BLaER1 (cell line): ENCODE measurements at regions not wholly inside any gene's neighbourhood (a gene's known extent, or its start where the extent isn't known, plus 50 kb on each side); places are given as distances from the start of the nearest gene placed in this dataset.

Experiments
- H3K27ac ChIP-seq: shearing (Covaris generic); formaldehyde crosslinking; 2 replicates; pipeline ENCODE4 v1.8.1; 2022
- H3K27me3 ChIP-seq: shearing (Covaris generic); formaldehyde crosslinking; 2 replicates; pipeline ENCODE4 v1.8.1; 2022
- H3K36me3 ChIP-seq: shearing (Covaris generic); formaldehyde crosslinking; 2 replicates; pipeline ENCODE4 v1.8.1; 2022
- H3K4me1 ChIP-seq: shearing (Covaris generic); formaldehyde crosslinking; 2 replicates; pipeline ENCODE4 v1.8.1; 2022
- H3K4me2 ChIP-seq: shearing (Covaris generic); formaldehyde crosslinking; 2 replicates; pipeline ENCODE4 v1.8.1; 2022
- H3K4me3 ChIP-seq: shearing (Covaris generic); formaldehyde crosslinking; 2 replicates; pipeline ENCODE4 v1.8.1; 2022
- H3K9ac ChIP-seq: shearing (Covaris generic); formaldehyde crosslinking; 2 replicates; pipeline ENCODE4 v1.8.1; 2022
- H3K9me3 ChIP-seq: shearing (Covaris generic); formaldehyde crosslinking; 2 replicates; pipeline ENCODE4 v1.8.1; 2022
- H4K20me1 ChIP-seq: shearing (Covaris generic); formaldehyde crosslinking; 2 replicates; pipeline ENCODE4 v1.8.1; 2022
- Cebpa-rat ChIP-seq: shearing (Covaris generic); IDR thresholded peaks from 2 replicates; pipeline ENCODE4 v1.8.1; 2022

DNA sequence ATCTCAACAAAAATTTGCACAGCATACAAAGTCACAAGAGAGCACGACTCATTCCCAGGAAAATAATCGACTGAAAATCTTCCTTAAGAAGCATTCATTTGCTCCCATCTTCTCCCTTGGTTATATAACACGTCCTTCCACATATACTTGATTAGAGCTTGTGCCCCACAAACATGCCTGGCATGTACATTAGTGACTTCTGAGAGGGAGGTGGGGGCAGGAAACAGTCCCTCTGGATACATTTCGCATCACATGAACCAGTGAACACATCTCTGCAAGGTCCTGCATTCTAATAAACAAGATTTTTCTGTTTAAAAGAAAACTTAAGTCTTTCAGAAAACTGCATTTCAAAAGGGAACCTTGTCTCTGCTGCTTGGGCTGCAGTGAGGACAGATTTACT is 54.1 kb upstream of the IGLL5 start:
- no peak overlapping the region for H3K9ac ChIP-seq
- H3K27me3 ChIP-seq, result no peaks in the 10 kb centered on the region
- no peak overlapping the region for H3K4me3 ChIP-seq
- H4K20me1 ChIP-seq, result no peaks in the 10 kb centered on the region
- H3K9me3 ChIP-seq, result peaks cover 12% of the 10 kb centered on the region
- H3K27ac ChIP-seq, result no peak overlapping the region
- H3K36me3 ChIP-seq, result no peaks in the 10 kb centered on the region
- no peak overlapping the region for H3K4me2 ChIP-seq
- TF ChIP-seq Cebpa-rat, result no peak
- H3K4me1 ChIP-seq, result peaks cover 8% of the 10 kb centered on the region

DNA sequence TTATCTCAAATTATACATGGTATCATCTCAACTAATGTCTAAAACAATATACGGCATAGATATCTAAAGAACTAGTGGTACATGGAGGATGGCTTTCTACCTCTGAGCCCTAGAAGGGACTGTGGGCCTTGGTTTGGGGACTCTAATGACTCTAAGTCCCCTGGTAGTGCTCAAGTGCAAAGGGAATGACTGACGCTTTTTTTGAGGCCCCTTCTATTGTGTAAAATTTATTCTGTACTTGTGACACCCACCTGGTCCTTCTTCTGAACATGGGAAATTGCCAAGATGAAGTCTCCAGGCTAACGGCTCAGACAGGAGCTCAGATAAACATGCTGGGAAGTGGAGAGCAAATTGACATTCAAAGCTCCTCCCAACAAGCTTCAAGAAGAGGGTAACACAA is 53.4 kb upstream of the IGLL5 start:
- H3K27ac ChIP-seq, result no peak overlapping the region
- H4K20me1 ChIP-seq, result no peaks in the 10 kb centered on the region
- H3K9me3 ChIP-seq, result peaks cover 12% of the 10 kb centered on the region
- no peaks in the 10 kb centered on the region for H3K27me3 ChIP-seq
- no peak overlapping the region for H3K9ac ChIP-seq
- no peak for TF ChIP-seq Cebpa-rat
- no peak overlapping the region for H3K4me3 ChIP-seq
- H3K36me3 ChIP-seq, result no peaks in the 10 kb centered on the region
- peaks cover 12% of the 10 kb centered on the region for H3K4me1 ChIP-seq
- no peak overlapping the region for H3K4me2 ChIP-seq

DNA sequence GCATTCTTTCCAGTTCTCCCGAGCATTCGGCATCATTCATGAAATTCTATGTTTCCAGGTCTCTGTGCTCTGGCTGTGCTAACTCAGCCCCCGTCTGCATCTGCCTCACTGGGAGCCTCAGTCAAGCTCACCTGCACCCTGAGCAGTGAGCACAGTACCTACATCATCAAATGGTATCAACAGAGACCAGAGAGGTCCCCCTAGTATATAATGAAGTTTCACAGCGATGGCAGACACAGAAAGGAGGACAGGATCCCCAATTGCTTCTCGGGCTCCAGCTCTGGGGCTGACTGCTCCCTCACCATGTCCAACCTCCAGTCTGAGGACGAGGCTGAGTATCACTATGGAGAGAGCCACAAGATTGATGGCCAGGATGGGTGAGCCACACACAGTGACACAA is 52.8 kb upstream of the IGLL5 start:
- H3K27ac ChIP-seq, result no peak overlapping the region
- H3K9ac ChIP-seq, result no peak overlapping the region
- no peaks in the 10 kb centered on the region for H3K27me3 ChIP-seq
- H3K4me2 ChIP-seq, result no peak overlapping the region
- H3K4me3 ChIP-seq, result no peak overlapping the region
- no peak for TF ChIP-seq Cebpa-rat
- peaks cover 12% of the 10 kb centered on the region for H3K4me1 ChIP-seq
- no peaks in the 10 kb centered on the region for H3K36me3 ChIP-seq
- peaks cover 14% of the 10 kb centered on the region for H3K9me3 ChIP-seq
- no peaks in the 10 kb centered on the region for H4K20me1 ChIP-seq

DNA sequence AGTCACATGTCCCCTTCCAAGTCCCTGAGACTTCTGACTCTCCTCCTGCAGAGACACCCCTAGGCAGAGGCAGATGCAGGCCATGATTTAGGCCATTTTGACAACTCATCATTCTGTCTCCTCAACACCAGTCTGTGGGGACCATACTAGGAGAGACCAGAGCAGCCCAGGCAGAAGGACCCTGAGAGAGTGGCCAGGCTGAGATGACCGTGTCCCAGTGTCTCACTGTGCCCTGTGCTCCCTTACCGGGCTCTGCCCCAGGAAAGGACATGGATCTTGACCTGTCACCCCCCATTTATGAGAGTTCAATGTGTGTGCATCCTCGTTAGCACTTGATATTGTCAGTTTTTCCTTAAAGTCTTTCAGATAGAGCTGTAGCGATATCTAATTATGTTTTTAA is 52.4 kb upstream of the IGLL5 start:
- Histone ChIP-seq H3K9ac (no peak overlapping the region), H3K9me3 (peaks cover 14% of the 10 kb centered on the region), H3K36me3 (no peaks in the 10 kb centered on the region), H4K20me1 (no peaks in the 10 kb centered on the region), H3K4me1 (peaks cover 12% of the 10 kb centered on the region), H3K4me2 (no peak overlapping the region), H3K4me3 (no peak overlapping the region), H3K27ac (no peak overlapping the region), H3K27me3 (no peaks in the 10 kb centered on the region)
- no peak for TF ChIP-seq Cebpa-rat

GRCh38 chr22:22835771-22836291 is 51.8 kb upstream of the IGLL5 start:
- no peak overlapping the region for H3K4me3 ChIP-seq
- peaks cover 8% of the 10 kb centered on the region; the same call in 1 of the 2 replicates for H3K9me3 ChIP-seq
- H3K27ac ChIP-seq, result no peak overlapping the region
- TF ChIP-seq Cebpa-rat, result no peak
- no peaks in the 10 kb centered on the region for H3K27me3 ChIP-seq
- H3K36me3 ChIP-seq, result no peaks in the 10 kb centered on the region
- no peaks in the 10 kb centered on the region for H4K20me1 ChIP-seq
- peaks cover 12% of the 10 kb centered on the region for H3K4me1 ChIP-seq
- no peak overlapping the region for H3K9ac ChIP-seq
- H3K4me2 ChIP-seq, result no peak overlapping the region

DNA sequence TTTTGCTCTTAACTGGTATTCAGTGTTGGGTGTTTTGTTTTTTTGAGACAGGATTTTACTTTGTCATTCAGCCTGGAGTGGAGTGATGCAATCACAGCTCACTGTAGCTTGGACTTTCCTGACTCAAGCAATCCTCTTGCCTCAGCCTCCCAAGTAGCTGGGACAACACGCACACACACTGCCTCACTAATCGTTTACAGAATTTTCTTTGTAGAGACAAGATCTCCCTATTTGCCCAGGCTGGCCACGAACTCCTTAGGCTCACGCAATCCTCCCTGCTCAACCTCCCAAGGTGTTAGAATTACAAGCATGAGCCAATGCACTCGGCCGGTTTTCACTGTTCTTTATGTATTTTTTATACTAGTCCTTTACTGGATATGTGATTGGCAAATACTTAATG is 51.0 kb upstream of the IGLL5 start:
- Histone ChIP-seq H4K20me1 (no peaks in the 10 kb centered on the region), H3K9ac (no peak overlapping the region), H3K36me3 (no peaks in the 10 kb centered on the region), H3K4me3 (no peak overlapping the region), H3K9me3 (peaks cover 8% of the 10 kb centered on the region), H3K27ac (no peak overlapping the region), H3K4me2 (no peak overlapping the region), H3K27me3 (no peaks in the 10 kb centered on the region), H3K4me1 (peaks cover 12% of the 10 kb centered on the region)
- peak; percentile 50; the same call in 1 of the 2 replicates for TF ChIP-seq Cebpa-rat
